ENCODE measurements at regions not wholly inside any gene's neighbourhood (a gene's known extent, or its start where the extent isn't known, plus 50 kb on each side); places are given as distances from the start of the nearest gene placed in this dataset.

- Histone ChIP-seq H3K27ac (no peak overlapping the region), H3K9me3 (no peaks in the 10 kb centered on the region), H3K27me3 (no peaks in the 10 kb centered on the region), H3K4me3 (no peak overlapping the region), H3K36me3 (no peaks in the 10 kb centered on the region), H3K4me1 (no peaks in the 10 kb centered on the region)
- DNase-seq, result no peak
- 49 to 70% (median 57%) methylated on average over 1 of the region's 1 CpG for WGBS, 5 donors
- intact Hi-C loops (cut with DNase I; ENCODE audit: low total_unique reads), result no loop called here
- TF ChIP-seq EP300 (IDR thresholded peaks at IDR 0.05), result no peak
- TF ChIP-seq, protein P1, sequence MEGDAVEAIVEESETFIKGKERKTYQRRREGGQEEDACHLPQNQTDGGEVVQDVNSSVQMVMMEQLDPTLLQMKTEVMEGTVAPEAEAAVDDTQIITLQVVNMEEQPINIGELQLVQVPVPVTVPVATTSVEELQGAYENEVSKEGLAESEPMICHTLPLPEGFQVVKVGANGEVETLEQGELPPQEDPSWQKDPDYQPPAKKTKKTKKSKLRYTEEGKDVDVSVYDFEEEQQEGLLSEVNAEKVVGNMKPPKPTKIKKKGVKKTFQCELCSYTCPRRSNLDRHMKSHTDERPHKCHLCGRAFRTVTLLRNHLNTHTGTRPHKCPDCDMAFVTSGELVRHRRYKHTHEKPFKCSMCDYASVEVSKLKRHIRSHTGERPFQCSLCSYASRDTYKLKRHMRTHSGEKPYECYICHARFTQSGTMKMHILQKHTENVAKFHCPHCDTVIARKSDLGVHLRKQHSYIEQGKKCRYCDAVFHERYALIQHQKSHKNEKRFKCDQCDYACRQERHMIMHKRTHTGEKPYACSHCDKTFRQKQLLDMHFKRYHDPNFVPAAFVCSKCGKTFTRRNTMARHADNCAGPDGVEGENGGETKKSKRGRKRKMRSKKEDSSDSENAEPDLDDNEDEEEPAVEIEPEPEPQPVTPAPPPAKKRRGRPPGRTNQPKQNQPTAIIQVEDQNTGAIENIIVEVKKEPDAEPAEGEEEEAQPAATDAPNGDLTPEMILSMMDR (IDR thresholded peaks at IDR 0.05), result no peak
- TF ChIP-seq POLR2AphosphoS5 (IDR thresholded peaks at IDR 0.05), result no peak
- TF ChIP-seq POLR2A (IDR thresholded peaks at IDR 0.05), result no peak
These were observed 192.0 kb downstream of the CDH7 start for GRCh38 chr18:65942854-65943253.

GRCh38 chr18:65942104-65942503, 191.3 kb downstream of the CDH7 start:
- Histone ChIP-seq H3K27ac (no peak overlapping the region), H3K36me3 (no peaks in the 10 kb centered on the region), H3K9me3 (no peaks in the 10 kb centered on the region), H3K4me3 (no peak overlapping the region), H3K27me3 (no peaks in the 10 kb centered on the region), H3K4me1 (no peaks in the 10 kb centered on the region)
- intact Hi-C loops (cut with DNase I; ENCODE audit: low total_unique reads), result no loop called here
- peak in 1 of 2 donors; percentile 9 for DNase-seq
- 25 to 33% (median 30%) methylated on average over 2 of the region's 2 CpGs for WGBS, 5 donors
- no peak for TF ChIP-seq POLR2AphosphoS5 (IDR thresholded peaks at IDR 0.05)
- TF ChIP-seq, protein P1 (IDR thresholded peaks at IDR 0.05), result no peak
- TF ChIP-seq POLR2A (IDR thresholded peaks at IDR 0.05), result no peak

- TF ChIP-seq EP300 (IDR thresholded peaks at IDR 0.05) (no peak), POLR2A (IDR thresholded peaks at IDR 0.05) (no peak), POLR2AphosphoS5 (IDR thresholded peaks at IDR 0.05) (no peak)
- TF ChIP-seq, protein P1 (IDR thresholded peaks at IDR 0.05), result no peak
- DNase-seq, result no peak
These were observed 190.7 kb downstream of the CDH7 start for GRCh38 chr18:65941482-65941881.

More at GRCh38 chr18:65941482-65941881, 190.7 kb downstream of the CDH7 start:
- Histone ChIP-seq H3K9me3 (no peaks in the 10 kb centered on the region), H3K36me3 (no peaks in the 10 kb centered on the region), H3K27me3 (no peaks in the 10 kb centered on the region), H3K27ac (no peak overlapping the region), H3K4me3 (no peak overlapping the region), H3K4me1 (no peaks in the 10 kb centered on the region)
- 84 to 94% (median 92%) methylated on average over 4 of the region's 4 CpGs for WGBS, 5 donors
- intact Hi-C loops (cut with DNase I; ENCODE audit: low total_unique reads), result no loop called here
